ENCODE measurements at regions not wholly inside any gene's neighbourhood (a gene's known extent, or its start where the extent isn't known, plus 50 kb on each side); places are given as distances from the start of the nearest gene placed in this dataset.

DNA sequence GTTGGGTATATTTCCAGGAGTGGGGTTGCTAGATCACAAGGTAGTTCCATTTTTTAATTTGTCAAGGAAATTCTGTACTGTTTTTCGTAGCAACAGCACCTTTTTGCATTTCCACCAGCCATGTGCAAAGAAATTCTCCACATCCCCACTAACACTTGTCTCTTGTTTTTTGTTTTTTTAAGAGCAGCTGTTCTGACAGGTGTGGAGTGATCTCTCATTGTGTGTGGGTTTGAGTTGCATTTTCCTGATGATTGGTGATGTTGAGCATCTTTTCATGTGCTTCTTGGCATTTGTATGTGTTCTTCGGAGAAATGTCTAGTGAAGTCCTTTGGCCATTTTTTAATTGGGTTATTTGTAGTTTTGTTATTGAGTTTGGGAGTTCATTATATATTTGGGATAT is 80.3 kb upstream of the PUDP start:
- 4% methylated on average over 2 of the region's 2 CpGs for WGBS (ENCODE audit: missing lambda C conversion rate)
- CTCF ChIA-PET: no interaction called here
- H3K4me2 ChIP-seq: no peak overlapping the region
- H3K4me3 ChIP-seq: no peak overlapping the region
- no peaks in the 10 kb centered on the region for H3K4me1 ChIP-seq
- H3K27ac ChIP-seq: no peak overlapping the region
- no peak for ATAC-seq
- TF ChIP-seq REST (IDR thresholded peaks at IDR 0.05): no peak
- TF ChIP-seq CHD4 (IDR thresholded peaks at IDR 0.05; ENCODE audit: borderline replicate concordance): no peak
- no peak for TF ChIP-seq MAX (IDR thresholded peaks at IDR 0.05)
- no peak for TF ChIP-seq ZNF302 (CRISPR knock-in tag; IDR thresholded peaks at IDR 0.05)
- H3K9me3 ChIP-seq: no peaks in the 10 kb centered on the region
- no peak for FAIRE-seq
- POLR2A ChIA-PET: no interaction called here
- DNase-seq (ENCODE audit: low read depth in 1 of 2, low spot score in 1 of 2): no peak

DNA sequence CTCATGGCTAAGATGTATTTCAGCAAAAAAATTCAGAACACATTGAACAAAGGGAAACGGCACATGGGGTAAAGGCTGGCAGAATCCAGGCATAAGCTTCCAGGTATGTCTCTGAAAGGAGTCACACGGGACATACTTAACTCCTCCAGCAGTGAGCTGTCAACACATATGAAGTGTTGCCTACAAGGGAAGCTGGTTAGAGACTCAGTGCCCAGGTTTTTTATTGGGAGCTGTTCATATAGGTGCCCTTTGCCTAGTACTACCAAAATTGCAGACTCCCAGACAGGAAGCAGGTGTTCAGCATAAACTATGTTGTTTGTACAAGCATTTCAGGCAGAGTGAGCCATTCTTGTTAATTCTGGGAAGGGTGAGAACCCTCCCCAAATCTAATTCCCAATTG is 77.4 kb upstream of the PUDP start:
- POLR2A ChIA-PET: no interaction called here
- no peak for FAIRE-seq
- Histone ChIP-seq H3K4me2 (no peak overlapping the region), H3K9me3 (no peaks in the 10 kb centered on the region), H3K4me1 (no peaks in the 10 kb centered on the region), H3K27ac (no peak overlapping the region), H3K4me3 (no peak overlapping the region)
- no peak for ATAC-seq
- CTCF ChIA-PET: no interaction called here
- 23% methylated on average over 2 of the region's 2 CpGs for WGBS (ENCODE audit: missing lambda C conversion rate)
- no peak for TF ChIP-seq SREBF2 (IDR thresholded peaks at IDR 0.05)
- TF ChIP-seq USF2 (IDR thresholded peaks at IDR 0.05): no peak
- TF ChIP-seq, protein P1, sequence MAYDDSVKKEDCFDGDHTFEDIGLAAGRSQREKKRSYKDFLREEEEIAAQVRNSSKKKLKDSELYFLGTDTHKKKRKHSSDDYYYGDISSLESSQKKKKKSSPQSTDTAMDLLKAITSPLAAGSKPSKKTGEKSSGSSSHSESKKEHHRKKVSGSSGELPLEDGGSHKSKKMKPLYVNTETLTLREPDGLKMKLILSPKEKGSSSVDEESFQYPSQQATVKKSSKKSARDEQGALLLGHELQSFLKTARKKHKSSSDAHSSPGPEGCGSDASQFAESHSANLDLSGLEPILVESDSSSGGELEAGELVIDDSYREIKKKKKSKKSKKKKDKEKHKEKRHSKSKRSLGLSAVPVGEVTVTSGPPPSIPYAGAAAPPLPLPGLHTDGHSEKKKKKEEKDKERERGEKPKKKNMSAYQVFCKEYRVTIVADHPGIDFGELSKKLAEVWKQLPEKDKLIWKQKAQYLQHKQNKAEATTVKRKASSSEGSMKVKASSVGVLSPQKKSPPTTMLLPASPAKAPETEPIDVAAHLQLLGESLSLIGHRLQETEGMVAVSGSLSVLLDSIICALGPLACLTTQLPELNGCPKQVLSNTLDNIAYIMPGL (CRISPR knock-in tag; IDR thresholded peaks at IDR 0.05; ENCODE audit: borderline replicate concordance): no peak
- no peak for TF ChIP-seq GATA3 (IDR thresholded peaks at IDR 0.05; ENCODE audit: borderline replicate concordance)
- TF ChIP-seq CBX2 (IDR thresholded peaks at IDR 0.05; ENCODE audit: borderline replicate concordance, low read depth): no peak
- DNase-seq (ENCODE audit: low read depth in 1 of 2, low spot score in 1 of 2): no peak

GRCh38 chrX:7223271-7223670 is 75.3 kb upstream of the PUDP start:
- Histone ChIP-seq H3K4me2 (no peak overlapping the region), H3K9me3 (no peaks in the 10 kb centered on the region), H3K4me3 (no peak overlapping the region), H3K27ac (no peak overlapping the region), H3K4me1 (no peaks in the 10 kb centered on the region)
- ChIA-PET POLR2A (no interaction called here), CTCF (no interaction called here)
- 24% methylated on average over 2 of the region's 2 CpGs for WGBS (ENCODE audit: missing lambda C conversion rate)
- TF ChIP-seq EHMT2 (IDR thresholded peaks at IDR 0.05; ENCODE audit: low read depth) (no peak), USF2 (IDR thresholded peaks at IDR 0.05) (no peak), CBX2 (IDR thresholded peaks at IDR 0.05; ENCODE audit: borderline replicate concordance, low read depth) (no peak), POLR2AphosphoS2 (conservative IDR thresholded peaks at IDR 0.05; ENCODE audit: low read length) (no peak), HDAC2 (IDR thresholded peaks at IDR 0.05) (no peak), RNF2 (IDR thresholded peaks at IDR 0.05; ENCODE audit: borderline replicate concordance, low read depth) (no peak), EP300 (IDR thresholded peaks at IDR 0.05) (no peak), RARB (CRISPR knock-in tag; IDR thresholded peaks at IDR 0.05) (no peak), EHF (CRISPR knock-in tag; IDR thresholded peaks at IDR 0.05) (no peak), RAD21 (conservative IDR thresholded peaks at IDR 0.05 in 1 of 2, IDR thresholded peaks at IDR 0.05 in 1 of 2) (no peak), JUN (IDR thresholded peaks at IDR 0.05) (no peak), HES2 (IDR thresholded peaks at IDR 0.05) (no peak), FOSL2 (IDR thresholded peaks at IDR 0.05) (no peak), FOSL2 (CRISPR knock-in tag; IDR thresholded peaks at IDR 0.05) (no peak), MAFK (IDR thresholded peaks at IDR 0.05; ENCODE audit: partially characterized antibody) (no peak), CEBPB (IDR thresholded peaks at IDR 0.05) (no peak), CHD4 (IDR thresholded peaks at IDR 0.05; ENCODE audit: borderline replicate concordance) (no peak)
- TF ChIP-seq, protein P2, sequence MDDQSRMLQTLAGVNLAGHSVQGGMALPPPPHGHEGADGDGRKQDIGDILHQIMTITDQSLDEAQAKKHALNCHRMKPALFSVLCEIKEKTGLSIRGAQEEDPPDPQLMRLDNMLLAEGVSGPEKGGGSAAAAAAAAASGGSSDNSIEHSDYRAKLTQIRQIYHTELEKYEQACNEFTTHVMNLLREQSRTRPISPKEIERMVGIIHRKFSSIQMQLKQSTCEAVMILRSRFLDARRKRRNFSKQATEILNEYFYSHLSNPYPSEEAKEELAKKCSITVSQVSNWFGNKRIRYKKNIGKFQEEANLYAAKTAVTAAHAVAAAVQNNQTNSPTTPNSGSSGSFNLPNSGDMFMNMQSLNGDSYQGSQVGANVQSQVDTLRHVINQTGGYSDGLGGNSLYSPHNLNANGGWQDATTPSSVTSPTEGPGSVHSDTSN (IDR thresholded peaks at IDR 0.05): no peak
- TF ChIP-seq, protein P3, sequence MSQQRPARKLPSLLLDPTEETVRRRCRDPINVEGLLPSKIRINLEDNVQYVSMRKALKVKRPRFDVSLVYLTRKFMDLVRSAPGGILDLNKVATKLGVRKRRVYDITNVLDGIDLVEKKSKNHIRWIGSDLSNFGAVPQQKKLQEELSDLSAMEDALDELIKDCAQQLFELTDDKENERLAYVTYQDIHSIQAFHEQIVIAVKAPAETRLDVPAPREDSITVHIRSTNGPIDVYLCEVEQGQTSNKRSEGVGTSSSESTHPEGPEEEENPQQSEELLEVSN (IDR thresholded peaks at IDR 0.05; ENCODE audit: borderline replicate concordance, low read depth): no peak
- DNase-seq (ENCODE audit: low read depth in 1 of 2, low spot score in 1 of 2) (no peak), ATAC-seq (no peak), FAIRE-seq (no peak)
